ENCODE measurements at regions not wholly inside any gene's neighbourhood (a gene's known extent, or its start where the extent isn't known, plus 50 kb on each side); places are given as distances from the start of the nearest gene placed in this dataset.

DNA sequence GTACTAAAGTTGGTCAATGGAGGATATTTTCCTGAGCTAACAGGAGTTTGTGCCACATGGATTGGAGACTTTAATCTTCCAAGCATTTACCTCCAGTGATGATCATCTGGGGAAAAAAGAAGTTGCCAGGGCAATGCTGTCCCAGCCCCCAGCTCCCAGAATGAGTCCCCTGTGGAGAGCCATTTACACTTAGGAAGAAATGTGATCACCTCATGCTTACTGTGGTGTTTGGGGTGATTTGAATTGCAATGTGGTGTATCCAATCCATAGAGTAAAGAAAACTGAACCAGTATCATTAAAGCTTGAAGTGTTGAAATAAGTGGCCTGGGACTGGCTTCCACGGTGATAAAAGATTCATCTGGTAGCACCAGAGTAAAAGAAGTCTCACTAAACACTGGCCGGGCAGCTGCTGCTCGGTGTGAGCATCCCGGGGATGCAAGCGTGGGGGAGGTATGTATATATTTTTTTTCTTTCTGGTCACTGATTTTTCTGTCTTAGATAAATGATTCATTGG, 117.2 kb upstream of the NTM start:
- H3K9ac ChIP-seq (ENCODE audit: extremely low read depth, insufficient read length, low read length), result peak overlapping the region; percentile 89
- no CpG with 5 or more reads among the region's 5 CpGs for WGBS (ENCODE audit: extremely low coverage, insufficient read length, low lambda C conversion rate)
- peak overlapping the region; percentile 45 for H3K18ac ChIP-seq (ENCODE audit: insufficient read length, low read depth, low read length)
- no peak overlapping the region for H3K23ac ChIP-seq (ENCODE audit: insufficient read length, low read depth, low read length)
- Mint-ChIP-seq H3K4me1 (peaks cover 70 to 74% of the 10 kb centered on the region in 2 experiments), H3K27me3 (ENCODE audit: low read depth) (no peaks in the 10 kb centered on the region; the same call in 1 of the 2 replicates), H3K4me3 (peak overlapping the region; percentile 75 to 91), H3K27ac (peak overlapping the region; percentile 98 to 100 (median 99)), H3K9me3 (peaks cover 9 to 20% of the 10 kb centered on the region in 2 experiments; a peak in 4 of 5 replicates), H3K36me3 (ENCODE audit: insufficient read depth in 1 of 3, low read depth in 3 of 3) (peaks cover 23 to 33% (median 26%) of the 10 kb centered on the region in 3 experiments)
- H2BK120ac ChIP-seq (ENCODE audit: low read depth, low read length, poor library complexity, severe bottlenecking), result no peak overlapping the region
- no peak overlapping the region for H4K91ac ChIP-seq (ENCODE audit: insufficient read length, low read depth, low read length)
- H2BK20ac ChIP-seq (ENCODE audit: low read depth, low read length, poor library complexity, severe bottlenecking), result no peak overlapping the region
- no peak overlapping the region for H2BK15ac ChIP-seq (ENCODE audit: low read depth, low read length)
- peak; percentile 75 for DNase-seq
- peak overlapping the region; percentile 89 for H3K27ac ChIP-seq (ENCODE audit: insufficient read length, low read depth, low read length)
- H3K4ac ChIP-seq (ENCODE audit: low read depth, low read length), result no peak overlapping the region; the same call in 1 of the 2 replicates
- peaks cover 12% of the 10 kb centered on the region; the same call in 1 of the 2 replicates for H3K79me2 ChIP-seq (ENCODE audit: insufficient read depth, low read length)
- H3K4me1 ChIP-seq (ENCODE audit: insufficient read depth, low read length), result peaks cover 10% of the 10 kb centered on the region
- no peak overlapping the region for H2AFZ ChIP-seq (ENCODE audit: low read length)
- no peak overlapping the region for H3T11ph ChIP-seq (ENCODE audit: low read length)
- no peaks in the 10 kb centered on the region for H4K20me1 ChIP-seq (ENCODE audit: control insufficient read depth, insufficient read depth, insufficient read length)
- peak overlapping the region; percentile 90 for H3K4me2 ChIP-seq (ENCODE audit: insufficient read depth, insufficient read length, low read length)
- H4K8ac ChIP-seq (replicated peaks; ENCODE audit: insufficient read length, low read depth, low read length), result no peak overlapping the region
- no peak overlapping the region for H2AK5ac ChIP-seq (ENCODE audit: insufficient read length, low read length)
- no peaks in the 10 kb centered on the region; the same call in 1 of the 2 replicates for H3K27me3 ChIP-seq (ENCODE audit: insufficient read depth, low read length)
- no peak overlapping the region for H3K14ac ChIP-seq (ENCODE audit: insufficient read depth, low read length)
- H4K5ac ChIP-seq (ENCODE audit: insufficient read length, low read depth, low read length), result no peak overlapping the region
- TF ChIP-seq, protein P1, sequence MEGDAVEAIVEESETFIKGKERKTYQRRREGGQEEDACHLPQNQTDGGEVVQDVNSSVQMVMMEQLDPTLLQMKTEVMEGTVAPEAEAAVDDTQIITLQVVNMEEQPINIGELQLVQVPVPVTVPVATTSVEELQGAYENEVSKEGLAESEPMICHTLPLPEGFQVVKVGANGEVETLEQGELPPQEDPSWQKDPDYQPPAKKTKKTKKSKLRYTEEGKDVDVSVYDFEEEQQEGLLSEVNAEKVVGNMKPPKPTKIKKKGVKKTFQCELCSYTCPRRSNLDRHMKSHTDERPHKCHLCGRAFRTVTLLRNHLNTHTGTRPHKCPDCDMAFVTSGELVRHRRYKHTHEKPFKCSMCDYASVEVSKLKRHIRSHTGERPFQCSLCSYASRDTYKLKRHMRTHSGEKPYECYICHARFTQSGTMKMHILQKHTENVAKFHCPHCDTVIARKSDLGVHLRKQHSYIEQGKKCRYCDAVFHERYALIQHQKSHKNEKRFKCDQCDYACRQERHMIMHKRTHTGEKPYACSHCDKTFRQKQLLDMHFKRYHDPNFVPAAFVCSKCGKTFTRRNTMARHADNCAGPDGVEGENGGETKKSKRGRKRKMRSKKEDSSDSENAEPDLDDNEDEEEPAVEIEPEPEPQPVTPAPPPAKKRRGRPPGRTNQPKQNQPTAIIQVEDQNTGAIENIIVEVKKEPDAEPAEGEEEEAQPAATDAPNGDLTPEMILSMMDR (conservative IDR thresholded peaks at IDR 0.05), result no peak
- H3K9me3 ChIP-seq (ENCODE audit: control insufficient read depth, low read depth, low read length), result no peaks in the 10 kb centered on the region
- no peak overlapping the region for H3K56ac ChIP-seq (ENCODE audit: insufficient read length, low read depth, low read length)
- H2BK5ac ChIP-seq (ENCODE audit: insufficient read length, low read length), result no peak overlapping the region
- H2BK12ac ChIP-seq (ENCODE audit: insufficient read length, low read depth, low read length), result no peak overlapping the region
- no peaks in the 10 kb centered on the region for H3K79me1 ChIP-seq (ENCODE audit: insufficient read depth, low read depth, low read length, poor library complexity, severe bottlenecking)
- peaks cover 8% of the 10 kb centered on the region for H3K23me2 ChIP-seq (ENCODE audit: insufficient read length, low read depth, low read length, poor library complexity, severe bottlenecking)

Data from H9 (cell line).